ENCODE measurements at regions not wholly inside any gene's neighbourhood (a gene's known extent, or its start where the extent isn't known, plus 50 kb on each side); places are given as distances from the start of the nearest gene placed in this dataset.

DNA sequence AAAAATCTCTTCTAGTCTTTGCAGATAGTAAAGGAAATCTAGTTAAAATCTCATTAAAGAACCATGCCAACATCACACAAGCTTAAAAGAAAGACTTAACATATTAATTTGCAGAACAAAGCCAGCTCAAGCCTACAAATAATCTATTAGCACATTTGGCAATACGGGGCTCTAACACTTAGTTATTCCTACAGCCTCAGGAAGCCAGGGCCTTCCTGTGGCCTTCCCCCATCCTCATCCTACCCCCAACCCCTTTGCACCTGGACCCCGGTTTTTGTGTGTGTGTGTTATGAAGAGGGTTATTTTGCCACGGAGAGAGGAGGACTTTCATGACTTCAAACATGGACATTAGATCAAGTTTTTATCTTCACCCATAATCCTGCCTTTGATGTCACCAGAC lies 64.6 kb downstream of the FOXB2 start:
- no peak overlapping the region for H3K4me3 Mint-ChIP-seq
- peaks cover 12% of the 10 kb centered on the region for H3K27me3 Mint-ChIP-seq
- CTCF ChIA-PET: no interaction called here
- H3K36me3 Mint-ChIP-seq (ENCODE audit: low read depth): no peaks in the 10 kb centered on the region
- no peaks in the 10 kb centered on the region for H3K4me1 Mint-ChIP-seq
- intact Hi-C loops (cut with DNase I, micrococcal nuclease): no loop called here
- no peaks in the 10 kb centered on the region for H3K9me3 Mint-ChIP-seq (ENCODE audit: low read depth)
- ATAC-seq (no peak), DNase-seq (no peak)
- no peak overlapping the region for H3K27ac Mint-ChIP-seq
- POLR2A ChIA-PET: no interaction called here

DNA sequence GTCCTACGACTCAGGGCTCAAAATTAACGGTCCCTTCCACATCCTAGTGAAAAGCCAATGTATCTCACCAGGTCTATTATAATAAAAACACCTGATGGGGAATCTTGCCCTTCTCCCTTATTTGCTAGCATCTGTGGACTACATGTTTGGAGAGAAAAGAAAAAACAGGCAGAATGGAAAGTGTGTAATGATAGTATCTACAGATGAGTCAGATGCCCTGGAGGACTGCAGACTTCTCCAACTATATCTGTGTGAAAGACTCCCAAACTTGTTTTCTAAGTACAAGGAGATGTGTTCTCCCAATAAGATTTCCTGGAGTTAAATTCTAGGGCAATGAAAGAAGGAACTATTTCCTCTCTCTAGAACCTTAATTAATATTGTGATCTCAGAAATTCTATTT lies 66.0 kb downstream of the FOXB2 start:
- ChIA-PET POLR2A (no interaction called here), CTCF (no interaction called here)
- no peaks in the 10 kb centered on the region for H3K9me3 Mint-ChIP-seq (ENCODE audit: low read depth)
- no peaks in the 10 kb centered on the region for H3K36me3 Mint-ChIP-seq (ENCODE audit: low read depth)
- ATAC-seq (no peak), DNase-seq (no peak)
- H3K27ac Mint-ChIP-seq: no peak overlapping the region
- no peaks in the 10 kb centered on the region for H3K4me1 Mint-ChIP-seq
- intact Hi-C loops (cut with DNase I, micrococcal nuclease): no loop called here
- H3K27me3 Mint-ChIP-seq: peaks cover 13% of the 10 kb centered on the region
- no peak overlapping the region for H3K4me3 Mint-ChIP-seq

DNA sequence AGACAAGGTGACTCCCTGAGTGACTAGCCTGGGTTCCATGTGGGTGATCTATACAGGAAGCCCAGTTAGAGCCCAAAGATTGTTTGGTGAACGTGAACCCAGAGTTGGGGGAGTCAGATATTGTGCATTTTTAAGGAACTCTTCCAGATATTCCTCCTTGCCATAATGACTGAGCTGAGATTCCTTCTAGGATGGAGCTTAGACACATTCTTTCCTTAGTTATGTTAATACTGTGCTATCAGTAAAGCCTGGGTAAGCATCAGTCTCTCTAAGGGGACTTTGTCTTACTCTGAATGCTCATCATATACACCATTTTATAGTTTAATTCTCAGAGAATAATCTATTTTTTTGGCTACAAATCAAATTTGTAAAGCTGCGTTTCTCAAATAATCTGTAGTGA lies 68.1 kb downstream of the FOXB2 start:
- intact Hi-C loops (cut with DNase I, micrococcal nuclease): no loop called here
- H3K27me3 Mint-ChIP-seq: peaks cover 16% of the 10 kb centered on the region
- no peaks in the 10 kb centered on the region for H3K36me3 Mint-ChIP-seq (ENCODE audit: low read depth)
- CTCF ChIA-PET: no interaction called here
- H3K4me1 Mint-ChIP-seq: no peaks in the 10 kb centered on the region
- H3K4me3 Mint-ChIP-seq: no peak overlapping the region
- DNase-seq (no peak), ATAC-seq (no peak)
- H3K9me3 Mint-ChIP-seq (ENCODE audit: low read depth): no peaks in the 10 kb centered on the region
- H3K27ac Mint-ChIP-seq: no peak overlapping the region
- POLR2A ChIA-PET: no interaction called here

DNA sequence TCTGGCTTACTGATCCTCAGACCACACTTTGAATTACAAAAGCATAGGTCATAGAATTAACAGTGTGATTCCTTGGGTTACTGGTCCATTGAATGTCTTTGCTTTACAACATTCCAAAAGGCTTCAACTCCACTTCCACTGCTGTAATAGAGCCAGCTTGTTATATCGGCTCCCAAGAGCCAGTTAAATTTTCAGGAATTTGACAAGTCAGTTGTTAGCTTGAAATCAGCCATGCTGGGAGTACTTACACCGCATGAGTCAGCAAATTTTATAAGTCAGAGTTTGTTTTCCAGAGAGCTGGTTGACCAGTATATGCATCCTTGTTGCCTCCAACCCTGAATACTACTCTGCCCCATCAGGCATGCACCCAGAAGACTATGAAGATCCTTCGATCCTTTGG lies 73.1 kb downstream of the FOXB2 start:
- ATAC-seq (no peak), DNase-seq (no peak)
- POLR2A ChIA-PET: no interaction called here
- Mint-ChIP-seq H3K4me3 (no peak overlapping the region), H3K27me3 (peaks cover 6% of the 10 kb centered on the region), H3K27ac (no peak overlapping the region), H3K36me3 (ENCODE audit: low read depth) (no peaks in the 10 kb centered on the region), H3K4me1 (no peaks in the 10 kb centered on the region), H3K9me3 (ENCODE audit: low read depth) (no peaks in the 10 kb centered on the region)
- CTCF ChIA-PET: no interaction called here
- intact Hi-C loops (cut with DNase I, micrococcal nuclease): no loop called here

DNA sequence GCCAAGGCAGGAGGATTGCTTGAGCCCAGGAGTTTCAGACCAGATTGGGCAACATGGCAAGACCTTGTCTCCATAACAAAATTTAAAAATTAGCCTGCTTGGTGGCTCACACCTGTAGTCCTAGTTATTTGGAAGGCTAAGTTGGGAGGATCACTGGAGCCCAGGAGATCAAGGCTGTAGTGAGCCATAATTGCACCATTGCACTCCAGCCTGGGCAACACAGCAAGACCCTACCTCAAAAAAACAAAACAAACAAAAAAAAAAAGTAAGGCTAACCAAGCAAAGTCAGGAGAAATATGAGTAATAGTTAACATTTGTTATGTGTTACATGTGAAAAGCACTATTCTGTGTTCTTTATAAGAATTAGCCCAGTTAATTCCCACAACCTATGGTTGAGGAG lies 74.7 kb downstream of the FOXB2 start:
- Mint-ChIP-seq H3K4me3 (no peak overlapping the region), H3K27ac (no peak overlapping the region), H3K27me3 (peaks cover 11% of the 10 kb centered on the region), H3K9me3 (ENCODE audit: low read depth) (no peaks in the 10 kb centered on the region), H3K4me1 (no peaks in the 10 kb centered on the region), H3K36me3 (ENCODE audit: low read depth) (no peaks in the 10 kb centered on the region)
- ChIA-PET CTCF (interaction anchor here (0.7 to 0.9 kb wide), 2 partner anchors 57 to 223 kb away, joined by 3 to 4 read pairs; no protein-coding TSS in a partner anchor), POLR2A (no interaction called here)
- ATAC-seq (no peak), DNase-seq (no peak)
- intact Hi-C loops (cut with DNase I, micrococcal nuclease): no loop called here

DNA sequence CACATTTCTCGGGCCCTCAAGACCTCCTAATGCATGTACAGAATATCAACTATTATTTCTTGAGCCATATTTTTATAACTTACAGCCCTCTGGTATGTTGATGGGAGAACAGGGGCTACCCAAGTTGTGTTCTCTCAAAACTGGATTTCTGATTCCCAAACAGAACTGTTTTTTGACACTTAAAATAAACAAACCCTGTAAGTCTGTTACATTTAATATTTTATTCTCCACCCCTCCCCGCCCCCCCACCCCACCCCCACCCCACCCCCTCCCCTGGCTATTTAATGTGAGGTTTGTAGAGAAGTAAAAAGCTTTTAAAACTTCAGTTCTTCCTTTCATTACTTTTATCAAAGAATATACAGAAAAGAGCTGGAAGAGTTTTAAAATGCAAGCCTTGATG lies 77.9 kb downstream of the FOXB2 start:
- Mint-ChIP-seq H3K4me1 (no peaks in the 10 kb centered on the region), H3K27ac (no peak overlapping the region), H3K4me3 (no peak overlapping the region), H3K36me3 (ENCODE audit: low read depth) (no peaks in the 10 kb centered on the region), H3K9me3 (ENCODE audit: low read depth) (no peaks in the 10 kb centered on the region), H3K27me3 (peaks cover 9% of the 10 kb centered on the region)
- ATAC-seq: no peak
- no peak for DNase-seq
- POLR2A ChIA-PET: no interaction called here
- intact Hi-C loops (cut with DNase I, micrococcal nuclease): no loop called here
- CTCF ChIA-PET: no interaction called here

DNA sequence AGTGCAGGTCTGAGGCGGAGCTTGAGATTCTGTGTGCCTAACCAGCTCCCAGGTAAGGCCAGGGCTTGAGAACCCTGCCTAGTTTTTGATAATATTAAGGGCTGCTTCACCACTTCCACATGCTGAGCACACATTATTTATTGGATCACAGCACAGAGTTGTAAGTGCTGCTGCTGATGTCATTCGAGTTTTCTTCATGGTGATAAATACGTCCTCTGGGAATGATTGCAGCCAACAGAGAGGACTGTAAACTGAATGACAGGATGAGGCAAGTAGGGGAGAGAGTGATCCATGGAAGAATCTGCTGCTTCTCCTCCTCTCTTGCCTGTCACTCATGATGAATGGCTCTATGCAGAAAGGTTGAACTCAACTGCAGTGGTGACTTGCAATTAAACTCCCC lies 77.9 kb upstream of the VPS13A start:
- Mint-ChIP-seq H3K27ac (no peak overlapping the region), H3K36me3 (ENCODE audit: low read depth) (no peaks in the 10 kb centered on the region), H3K4me3 (no peak overlapping the region), H3K9me3 (ENCODE audit: low read depth) (peaks cover 2% of the 10 kb centered on the region), H3K4me1 (no peaks in the 10 kb centered on the region), H3K27me3 (peaks cover 9% of the 10 kb centered on the region)
- ChIA-PET POLR2A (no interaction called here), CTCF (no interaction called here)
- DNase-seq: no peak
- intact Hi-C loops (cut with DNase I, micrococcal nuclease): no loop called here
- no peak for ATAC-seq

DNA sequence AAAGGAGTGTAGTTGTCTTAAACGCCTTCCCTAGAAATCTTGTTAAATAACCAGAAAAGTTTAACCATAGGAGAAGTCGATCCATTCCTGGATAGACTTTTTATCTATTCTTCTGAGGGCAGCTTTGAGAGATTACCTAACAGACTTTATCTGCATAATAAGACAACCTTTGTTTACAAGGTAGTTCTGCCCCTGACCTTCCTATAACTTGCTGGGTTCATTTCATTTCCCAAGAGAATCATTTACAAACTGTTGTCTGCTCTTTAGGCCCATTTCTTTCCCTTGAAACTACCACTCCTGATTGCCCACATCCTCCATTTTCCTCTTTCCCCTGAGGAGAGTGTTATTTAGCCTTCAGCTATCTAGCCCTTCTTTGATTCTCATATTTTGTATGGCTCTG lies 65.9 kb upstream of the VPS13A start:
- ChIA-PET POLR2A (no interaction called here), CTCF (no interaction called here)
- Mint-ChIP-seq H3K9me3 (ENCODE audit: low read depth) (no peaks in the 10 kb centered on the region), H3K27me3 (peaks cover 19% of the 10 kb centered on the region), H3K4me3 (no peak overlapping the region), H3K27ac (no peak overlapping the region), H3K4me1 (no peaks in the 10 kb centered on the region), H3K36me3 (ENCODE audit: low read depth) (no peaks in the 10 kb centered on the region)
- DNase-seq (no peak), ATAC-seq (no peak)
- intact Hi-C loops (cut with DNase I, micrococcal nuclease): no loop called here

DNA sequence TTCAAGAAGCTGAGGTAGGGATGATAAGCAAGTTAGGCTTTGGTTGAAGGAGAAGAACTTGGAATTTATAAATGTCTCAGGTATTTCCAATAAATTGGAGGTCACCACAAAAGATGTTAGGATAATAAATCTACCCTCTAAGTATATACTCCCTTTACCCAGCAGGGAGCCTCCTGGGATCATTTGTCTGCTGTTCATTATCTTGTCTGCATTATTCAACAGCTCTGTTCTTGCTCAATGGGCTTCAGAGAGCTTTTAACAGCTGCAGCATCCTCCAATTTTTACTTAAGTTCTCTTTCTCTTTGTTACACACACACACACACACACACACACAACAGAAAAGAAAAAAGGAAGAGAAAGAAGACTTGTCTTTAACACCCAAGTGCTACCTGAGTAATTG lies 51.7 kb upstream of the VPS13A start:
- peaks cover 4% of the 10 kb centered on the region for H3K9me3 Mint-ChIP-seq (ENCODE audit: low read depth)
- H3K27me3 Mint-ChIP-seq: peaks cover 12% of the 10 kb centered on the region
- intact Hi-C loops (cut with DNase I, micrococcal nuclease): no loop called here
- no peaks in the 10 kb centered on the region for H3K4me1 Mint-ChIP-seq
- POLR2A ChIA-PET: no interaction called here
- H3K27ac Mint-ChIP-seq: no peak overlapping the region
- DNase-seq: no peak
- ATAC-seq: no peak
- peaks cover 2% of the 10 kb centered on the region for H3K36me3 Mint-ChIP-seq (ENCODE audit: low read depth)
- CTCF ChIA-PET: interaction anchor here (0.7 to 1.7 kb wide), 5 partner anchors 10 to 181 kb away, joined by 3 to 4 read pairs (median 3); no protein-coding TSS in a partner anchor
- no peak overlapping the region for H3K4me3 Mint-ChIP-seq

DNA sequence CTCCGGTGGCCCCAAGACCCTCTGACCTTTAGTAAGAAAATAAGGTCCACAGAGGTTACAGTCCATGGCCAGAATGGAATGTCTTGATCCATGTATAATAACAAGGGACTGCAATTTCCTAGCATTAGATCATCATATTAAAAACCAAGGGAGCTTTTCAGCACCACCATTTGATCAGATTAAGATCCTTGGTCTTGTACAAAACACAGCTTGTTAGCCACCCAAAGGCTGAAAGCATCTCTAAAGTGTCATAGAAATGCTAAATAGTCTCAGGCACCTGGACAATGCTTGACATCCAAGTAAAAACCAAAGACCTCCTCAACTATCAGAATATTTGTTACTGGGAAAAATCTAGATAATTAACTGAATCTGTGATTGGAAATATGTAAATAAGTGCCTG lies 50.3 kb upstream of the VPS13A start:
- Mint-ChIP-seq H3K27me3 (peaks cover 12% of the 10 kb centered on the region), H3K27ac (no peak overlapping the region), H3K9me3 (ENCODE audit: low read depth) (peaks cover 4% of the 10 kb centered on the region), H3K4me1 (no peaks in the 10 kb centered on the region), H3K4me3 (no peak overlapping the region), H3K36me3 (ENCODE audit: low read depth) (peaks cover 2% of the 10 kb centered on the region)
- POLR2A ChIA-PET: no interaction called here
- intact Hi-C loops (cut with DNase I, micrococcal nuclease): no loop called here
- no peak for DNase-seq
- ATAC-seq: no peak
- CTCF ChIA-PET: interaction anchor here (1.4 to 1.7 kb wide), 2 partner anchors 11 to 40 kb away, joined by 4 read pairs; no protein-coding TSS in a partner anchor

Data from activated CD4-positive, alpha-beta T cell treated with anti-CD3 and anti-CD28 coated beads for 36 hours (primary cell).